ENCODE measurements at regions not wholly inside any gene's neighbourhood (a gene's known extent, or its start where the extent isn't known, plus 50 kb on each side); places are given as distances from the start of the nearest gene placed in this dataset.

DNA sequence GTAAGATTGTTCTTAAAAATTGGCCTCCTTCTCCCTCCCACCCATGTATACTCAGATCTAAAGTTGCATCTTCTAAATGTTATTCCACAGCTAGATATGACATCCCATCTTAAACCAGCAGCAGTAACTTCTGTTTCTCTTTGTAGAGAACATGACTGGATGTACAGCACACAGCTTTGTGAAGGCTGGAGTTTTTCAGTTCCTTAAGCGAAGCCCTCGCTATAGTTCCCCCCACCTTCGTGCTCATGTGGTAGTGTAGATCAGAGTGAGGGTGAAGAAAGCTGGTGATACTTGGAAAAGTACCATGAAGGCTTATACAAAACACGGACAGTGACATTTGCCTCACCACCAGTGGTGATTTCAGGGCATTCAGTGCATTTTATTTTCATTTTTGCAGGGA lies 137.5 kb downstream of the MAT2B start:
- TF ChIP-seq, protein P1, sequence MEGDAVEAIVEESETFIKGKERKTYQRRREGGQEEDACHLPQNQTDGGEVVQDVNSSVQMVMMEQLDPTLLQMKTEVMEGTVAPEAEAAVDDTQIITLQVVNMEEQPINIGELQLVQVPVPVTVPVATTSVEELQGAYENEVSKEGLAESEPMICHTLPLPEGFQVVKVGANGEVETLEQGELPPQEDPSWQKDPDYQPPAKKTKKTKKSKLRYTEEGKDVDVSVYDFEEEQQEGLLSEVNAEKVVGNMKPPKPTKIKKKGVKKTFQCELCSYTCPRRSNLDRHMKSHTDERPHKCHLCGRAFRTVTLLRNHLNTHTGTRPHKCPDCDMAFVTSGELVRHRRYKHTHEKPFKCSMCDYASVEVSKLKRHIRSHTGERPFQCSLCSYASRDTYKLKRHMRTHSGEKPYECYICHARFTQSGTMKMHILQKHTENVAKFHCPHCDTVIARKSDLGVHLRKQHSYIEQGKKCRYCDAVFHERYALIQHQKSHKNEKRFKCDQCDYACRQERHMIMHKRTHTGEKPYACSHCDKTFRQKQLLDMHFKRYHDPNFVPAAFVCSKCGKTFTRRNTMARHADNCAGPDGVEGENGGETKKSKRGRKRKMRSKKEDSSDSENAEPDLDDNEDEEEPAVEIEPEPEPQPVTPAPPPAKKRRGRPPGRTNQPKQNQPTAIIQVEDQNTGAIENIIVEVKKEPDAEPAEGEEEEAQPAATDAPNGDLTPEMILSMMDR (IDR thresholded peaks at IDR 0.05) = no peak
- no peak for TF ChIP-seq POLR2A (IDR thresholded peaks at IDR 0.05)
